Loucy (cell line): ENCODE measurements at regions not wholly inside any gene's neighbourhood (a gene's known extent, or its start where the extent isn't known, plus 50 kb on each side); places are given as distances from the start of the nearest gene placed in this dataset.
A peak's percentile ranks its signal among the peaks of the same experiment; 100 is the strongest.

Source experiments
- H2AFZ ChIP-seq: fragments of 200-600 bp; sonication (generic); 2 replicates; pipeline ENCODE4 v1.6.0; 2016; ENCODE audit warnings: antibody characterized with exemption, mild to moderate bottlenecking, low read length, moderate library complexity
- H3F3A ChIP-seq: fragments of 200-600 bp; 2 replicates; pipeline ENCODE4 v1.6.0; 2016; ENCODE audit warnings: antibody characterized with exemption, low read depth, mild to moderate bottlenecking
- H3K27me3 ChIP-seq: fragments of 200-600 bp; sonication (generic); 2 replicates; pipeline ENCODE4 v1.6.1; 2014; ENCODE audit warnings: low read length, mild to moderate bottlenecking; ENCODE audit not compliant: insufficient read depth, poor library complexity, severe bottlenecking
- H3K36me3 ChIP-seq: fragments of 200-600 bp; sonication (generic); 2 replicates; pipeline ENCODE4 v1.6.1; 2016; ENCODE audit warnings: low read length; ENCODE audit not compliant: insufficient read depth
- H3K4me1 ChIP-seq: fragments of 200-600 bp; sonication (generic); 2 replicates; pipeline ENCODE4 v1.5.1; 2014; ENCODE audit warnings: low read length, mild to moderate bottlenecking; ENCODE audit not compliant: insufficient read depth, poor library complexity, severe bottlenecking
- H3K4me2 ChIP-seq: fragments of 200-600 bp; sonication (generic); 2 replicates; pipeline ENCODE4 v1.6.0; 2014; ENCODE audit warnings: antibody characterized with exemption, low read length, low read depth, mild to moderate bottlenecking; ENCODE audit not compliant: poor library complexity, severe bottlenecking
- H3K4me3 ChIP-seq: fragments of 200-600 bp; sonication (generic); 2 replicates; pipeline ENCODE4 v1.5.1; 2014; ENCODE audit warnings: low read length, mild to moderate bottlenecking, mixed read lengths; ENCODE audit not compliant: poor library complexity, severe bottlenecking
- H3K79me2 ChIP-seq: fragments of 200-600 bp; sonication (generic); 2 replicates; pipeline ENCODE4 v1.6.1; 2014; ENCODE audit warnings: low read length; ENCODE audit not compliant: insufficient read depth
- H3K9ac ChIP-seq: fragments of 200-600 bp; sonication (generic); 2 replicates; pipeline ENCODE4 v1.6.0; 2014; ENCODE audit warnings: mild to moderate bottlenecking, low read depth, low read length, moderate library complexity; ENCODE audit not compliant: poor library complexity, severe bottlenecking
- H3K9me2 ChIP-seq: fragments of 200-600 bp; sonication (generic); replicated peaks from 2 replicates; pipeline ENCODE4 v1.6.1; 2016; ENCODE audit warnings: low read depth, low read length, mixed read lengths
- H3K9me3 ChIP-seq: fragments of 200-600 bp; sonication (generic); 2 replicates; pipeline ENCODE4 v1.6.1; 2014; ENCODE audit warnings: mild to moderate bottlenecking, antibody characterized with exemption, low read length, low read depth; ENCODE audit not compliant: insufficient read depth
- H4K20me1 ChIP-seq: fragments of 200-600 bp; sonication (generic); 2 replicates; pipeline ENCODE4 v1.6.0; 2014; ENCODE audit warnings: antibody characterized with exemption, low read length, mild to moderate bottlenecking; ENCODE audit not compliant: insufficient read depth, poor library complexity, severe bottlenecking
- EZH2phosphoT487 ChIP-seq: fragments of 200-600 bp; IDR thresholded peaks from 2 replicates; pipeline ENCODE4 v1.6.1; 2018; ENCODE audit warnings: antibody characterized with exemption, mild to moderate bottlenecking, moderate library complexity, borderline replicate concordance
- TF ChIP-seq, protein P1 (sequence below): fragments of 200-600 bp; sonication (generic); conservative IDR thresholded peaks from 2 replicates; pipeline ENCODE4 v1.5.1; 2014; ENCODE audit warnings: mild to moderate bottlenecking, antibody characterized with exemption, low read length

- Histone ChIP-seq H3K9ac (no peak overlapping the region), H3K9me3 (no peaks in the 10 kb centered on the region), H2AFZ (peak overlapping the region; percentile 71), H3F3A (no peaks in the 10 kb centered on the region), H3K4me3 (no peak overlapping the region), H3K4me1 (no peaks in the 10 kb centered on the region), H3K36me3 (no peaks in the 10 kb centered on the region), H4K20me1 (no peaks in the 10 kb centered on the region), H3K4me2 (no peak overlapping the region), H3K27me3 (no peaks in the 10 kb centered on the region), H3K79me2 (no peaks in the 10 kb centered on the region), H3K9me2 (no peaks in the 10 kb centered on the region)
- TF ChIP-seq EZH2phosphoT487: no peak
- TF ChIP-seq, protein P1, sequence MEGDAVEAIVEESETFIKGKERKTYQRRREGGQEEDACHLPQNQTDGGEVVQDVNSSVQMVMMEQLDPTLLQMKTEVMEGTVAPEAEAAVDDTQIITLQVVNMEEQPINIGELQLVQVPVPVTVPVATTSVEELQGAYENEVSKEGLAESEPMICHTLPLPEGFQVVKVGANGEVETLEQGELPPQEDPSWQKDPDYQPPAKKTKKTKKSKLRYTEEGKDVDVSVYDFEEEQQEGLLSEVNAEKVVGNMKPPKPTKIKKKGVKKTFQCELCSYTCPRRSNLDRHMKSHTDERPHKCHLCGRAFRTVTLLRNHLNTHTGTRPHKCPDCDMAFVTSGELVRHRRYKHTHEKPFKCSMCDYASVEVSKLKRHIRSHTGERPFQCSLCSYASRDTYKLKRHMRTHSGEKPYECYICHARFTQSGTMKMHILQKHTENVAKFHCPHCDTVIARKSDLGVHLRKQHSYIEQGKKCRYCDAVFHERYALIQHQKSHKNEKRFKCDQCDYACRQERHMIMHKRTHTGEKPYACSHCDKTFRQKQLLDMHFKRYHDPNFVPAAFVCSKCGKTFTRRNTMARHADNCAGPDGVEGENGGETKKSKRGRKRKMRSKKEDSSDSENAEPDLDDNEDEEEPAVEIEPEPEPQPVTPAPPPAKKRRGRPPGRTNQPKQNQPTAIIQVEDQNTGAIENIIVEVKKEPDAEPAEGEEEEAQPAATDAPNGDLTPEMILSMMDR: peak; percentile 89
Observed at GRCh38 chr14:38867561-38868150, 235.4 kb downstream of the SEC23A start.

GRCh38 chr14:38866461-38866860 lies 236.6 kb downstream of the SEC23A start:
- Histone ChIP-seq H3K9ac (no peak overlapping the region), H3K27me3 (no peaks in the 10 kb centered on the region), H2AFZ (no peak overlapping the region), H3K4me1 (no peaks in the 10 kb centered on the region), H3K4me2 (no peak overlapping the region), H3K4me3 (no peak overlapping the region), H3K9me2 (no peaks in the 10 kb centered on the region), H3K9me3 (no peaks in the 10 kb centered on the region), H3K36me3 (no peaks in the 10 kb centered on the region), H3F3A (no peaks in the 10 kb centered on the region), H3K79me2 (no peaks in the 10 kb centered on the region), H4K20me1 (no peaks in the 10 kb centered on the region)
- TF ChIP-seq, protein P1: no peak
- no peak for TF ChIP-seq EZH2phosphoT487

DNA sequence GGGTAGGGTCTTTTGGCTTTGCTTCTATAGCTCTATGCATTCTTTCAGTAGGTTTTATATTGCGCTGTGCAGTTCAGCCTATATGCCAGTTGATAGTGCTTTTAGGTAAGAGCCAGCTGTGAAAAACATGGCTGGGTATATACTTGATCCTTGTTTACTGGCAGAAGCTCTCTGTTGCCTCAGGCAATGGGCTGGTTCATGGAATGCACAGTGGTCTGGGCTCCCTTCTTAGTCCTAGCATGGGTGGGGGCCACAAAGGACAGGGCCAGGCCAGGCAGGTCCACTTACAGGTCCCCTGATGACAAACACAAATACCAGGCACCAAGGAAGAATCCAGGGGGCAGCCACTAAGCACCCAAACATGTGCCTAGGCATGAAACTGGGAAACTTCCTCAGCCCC lies 240.7 kb downstream of the SEC23A start:
- TF ChIP-seq, protein P1: no peak
- TF ChIP-seq EZH2phosphoT487: no peak
- Histone ChIP-seq H2AFZ (no peak overlapping the region), H3K9me2 (no peaks in the 10 kb centered on the region), H3K4me3 (no peak overlapping the region), H3K79me2 (no peaks in the 10 kb centered on the region), H3K4me1 (no peaks in the 10 kb centered on the region), H4K20me1 (no peaks in the 10 kb centered on the region), H3K36me3 (no peaks in the 10 kb centered on the region), H3K9me3 (no peaks in the 10 kb centered on the region), H3F3A (no peaks in the 10 kb centered on the region), H3K4me2 (no peak overlapping the region), H3K9ac (no peak overlapping the region), H3K27me3 (no peaks in the 10 kb centered on the region)
